Stomach (tissue), 4 donors: ENCODE measurements at regions not wholly inside any gene's neighbourhood (a gene's known extent, or its start where the extent isn't known, plus 50 kb on each side); places are given as distances from the start of the nearest gene placed in this dataset.

Source experiments
- CTCF ChIP-seq, 7 experiments: fragments of 450-650 bp in 4 of 7; fragments of 200-600 bp in 3 of 7; sonication (generic) in 3 of 7; IDR thresholded peaks; one replicate each; pipeline ENCODE4 v1.5.1; 2016 to 2019; ENCODE audit warnings: antibody characterized with exemption in 7 of 7, control low read depth in 2 of 7, mild to moderate bottlenecking in 1 of 7
- EP300 ChIP-seq: sonication (generic); formaldehyde crosslinking; IDR thresholded peaks from one replicate; pipeline ENCODE4 v1.6.1; 2017; ENCODE audit warnings: antibody characterized with exemption
- POLR2A ChIP-seq, 4 donors: fragments of 450-650 bp; IDR thresholded peaks; one replicate each; pipeline ENCODE4 v1.6.1; 2016; ENCODE audit warnings: antibody characterized with exemption in 4 of 4, control low read depth in 2 of 4, mild to moderate bottlenecking in 1 of 4, moderate library complexity in 1 of 4
- POLR2AphosphoS5 ChIP-seq, 3 donors: sonication (generic); formaldehyde crosslinking; IDR thresholded peaks; one replicate each; pipeline ENCODE4 v1.6.1; 2016; ENCODE audit warnings: antibody characterized with exemption in 3 of 3

- TF ChIP-seq CTCF (IDR thresholded peaks at IDR 0.05) (no peak), EP300 (no peak), POLR2AphosphoS5 (IDR thresholded peaks at IDR 0.05) (no peak), POLR2A (IDR thresholded peaks at IDR 0.05) (no peak)
These were observed 1231.2 kb downstream of the GATA3 start for GRCh38 chr10:9285690-9286089.
